Adipose tissue (tissue), 3 donors: ENCODE measurements at regions not wholly inside any gene's neighbourhood (a gene's known extent, or its start where the extent isn't known, plus 50 kb on each side); places are given as distances from the start of the nearest gene placed in this dataset.

ENCODE experiments used
- H3K27ac ChIP-seq: one replicate; pipeline ENCODE4 v1.5.1; 2013; ENCODE audit warnings: low read depth, low read length
- WGBS, 3 donors: extraction: QIAGEN DNeasy Blood & Tissue Kit; methylation state at CpG; one replicate each; pipeline ENCODE4 v1.1.7; 2013; 5-methylcytosine and 5-hydroxymethylcytosine counted together
- donor health status: healthy with polysubstance abuse.
- donor health status: Bipolar disorder and iron deficiency.
- donor health status: healthy.

- no peak overlapping the region for H3K27ac ChIP-seq
Measured at GRCh38 chr1:232409584-232409983, 220.3 kb downstream of the SIPA1L2 start.

DNA sequence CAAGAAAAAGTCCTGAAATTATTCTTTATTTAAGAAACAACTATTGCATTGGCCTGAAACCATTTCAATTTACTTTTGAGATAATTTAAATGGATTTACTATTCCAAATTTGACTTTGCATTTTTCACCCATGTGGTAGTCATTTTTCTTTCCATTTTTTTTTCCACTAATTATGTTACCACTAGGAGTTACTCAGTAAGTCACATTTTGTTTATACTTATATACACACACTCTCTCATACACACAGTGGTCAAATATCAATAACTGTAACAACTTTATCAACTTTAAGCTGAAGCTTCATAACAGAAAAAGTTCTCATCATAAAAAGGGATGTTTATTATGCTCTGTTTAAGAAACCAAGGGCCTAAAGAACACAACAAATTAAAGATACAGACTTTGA lies 222.8 kb downstream of the SIPA1L2 start:
- no peak overlapping the region for H3K27ac ChIP-seq

DNA sequence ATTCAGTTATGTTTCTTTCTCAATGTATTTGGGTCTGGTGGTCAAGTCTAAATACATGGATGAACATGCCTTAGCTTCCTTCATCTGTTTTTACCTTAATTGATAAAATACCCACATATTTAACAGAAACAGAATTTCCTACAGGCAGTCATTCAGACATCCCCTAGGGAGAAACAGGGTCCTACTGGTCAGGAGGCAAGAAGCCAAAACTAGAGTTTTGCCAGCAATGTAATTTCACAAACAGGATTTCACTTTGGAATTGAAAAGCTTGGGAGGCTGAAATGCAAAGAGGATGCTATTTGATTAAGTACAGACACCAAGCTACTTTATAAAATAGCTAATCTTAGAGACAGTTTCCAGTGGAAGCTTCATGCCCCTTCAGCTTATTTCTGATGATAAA lies 224.2 kb downstream of the SIPA1L2 start:
- H3K27ac ChIP-seq: no peak overlapping the region

DNA sequence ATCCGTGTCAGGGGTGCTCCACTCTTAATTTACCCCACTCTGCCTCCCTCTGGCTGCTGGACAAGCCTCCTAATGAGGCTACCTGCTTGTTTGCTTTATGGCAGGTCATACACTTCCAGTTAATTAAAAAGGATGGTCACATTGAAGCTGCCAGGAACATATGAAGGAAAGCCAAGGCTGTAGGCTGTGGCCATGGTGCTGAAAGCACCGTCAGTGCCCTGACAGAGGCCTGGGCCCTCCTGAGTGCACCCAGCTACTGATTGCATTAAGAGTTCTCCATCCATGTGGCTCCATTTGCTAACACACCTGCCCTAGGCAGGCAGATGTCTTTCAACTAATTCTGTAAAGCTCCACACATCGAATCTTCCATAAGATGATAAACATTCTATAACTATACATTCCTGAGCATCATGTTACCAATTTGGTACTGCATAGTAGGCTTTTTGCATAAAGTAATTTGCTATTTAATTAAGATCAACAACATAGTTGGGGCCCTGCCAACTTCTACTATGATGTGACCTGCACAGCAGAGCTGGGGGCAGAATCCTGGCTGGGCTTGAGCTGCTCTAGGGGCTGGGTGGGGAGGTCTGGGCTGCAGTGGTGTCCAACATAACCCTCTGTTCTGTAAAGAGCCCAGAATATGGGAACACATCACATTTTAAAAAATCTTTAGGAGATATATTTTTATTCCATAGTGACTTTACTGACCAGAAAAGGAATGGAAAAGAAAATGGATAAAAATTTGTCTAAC lies 224.8 kb downstream of the SIPA1L2 start:
- WGBS, 3 donors: 77 to 87% (median 83%) methylated on average over 3 of the region's 3 CpGs
- H3K27ac ChIP-seq: no peak overlapping the region

- H3K27ac ChIP-seq: no peak overlapping the region
- 93 to 95% (median 94%) methylated on average over 3 of the region's 3 CpGs for WGBS, 3 donors
Measured at GRCh38 chr1:232404227-232404626, 225.7 kb downstream of the SIPA1L2 start.

- 95 to 98% (median 97%) methylated on average over 9 of the region's 9 CpGs for WGBS, 3 donors
- H3K27ac ChIP-seq: no peak overlapping the region
Measured at GRCh38 chr1:232403017-232403714, 226.8 kb downstream of the SIPA1L2 start.

DNA sequence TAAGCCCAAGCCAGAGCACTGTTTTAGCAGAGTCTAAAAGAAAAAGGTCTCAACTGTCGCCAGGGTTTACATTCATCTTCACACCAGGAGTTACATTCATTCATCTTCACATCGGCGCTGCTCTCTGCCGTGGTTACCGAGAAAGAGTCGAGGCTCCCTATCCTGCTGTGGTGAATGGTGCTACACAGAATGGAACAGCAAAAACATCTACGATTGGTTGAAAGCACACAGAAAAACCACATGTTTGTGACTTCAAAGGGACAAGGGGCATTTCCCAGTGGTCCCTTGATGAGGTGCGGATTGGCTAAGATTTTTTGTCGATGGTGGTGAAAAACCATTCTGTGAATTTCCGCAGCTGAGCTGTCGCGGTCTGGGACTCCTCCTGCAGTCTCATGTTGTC lies 231.1 kb downstream of the SIPA1L2 start:
- 94 to 97% (median 95%) methylated on average over 12 of the region's 12 CpGs for WGBS, 3 donors
- H3K27ac ChIP-seq: no peak overlapping the region

DNA sequence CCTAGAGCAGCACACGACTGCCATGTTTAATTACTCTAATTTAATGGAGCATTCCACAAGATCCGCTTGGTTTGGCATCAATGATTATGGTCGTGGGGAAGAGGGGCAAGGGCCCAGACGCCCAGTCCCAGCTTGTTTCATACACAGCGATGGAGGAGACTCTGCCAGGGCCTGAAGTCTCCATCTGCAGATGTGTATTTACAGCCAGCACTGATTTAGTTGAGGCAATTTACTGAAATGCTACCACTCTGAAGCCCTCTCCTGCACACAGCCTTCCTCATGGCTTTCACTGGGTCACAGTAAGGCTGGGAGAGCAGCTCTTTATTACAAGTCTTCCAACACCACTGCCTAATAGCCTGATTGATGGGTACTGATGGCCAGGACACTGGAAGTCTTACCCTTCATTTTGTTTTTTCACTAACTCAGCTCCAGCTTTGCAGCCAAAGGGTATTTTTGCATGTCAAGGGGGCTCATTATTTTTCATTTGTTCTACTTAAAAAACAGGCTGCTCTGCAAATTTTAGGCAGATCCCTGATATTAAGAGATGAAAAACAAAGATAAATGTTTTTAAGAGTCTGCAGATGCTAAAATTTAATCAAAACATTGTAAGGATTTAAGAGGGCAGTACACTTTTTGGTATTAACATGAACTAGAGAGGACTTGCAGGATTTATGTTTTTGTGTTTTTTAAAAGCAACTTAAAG lies 236.3 kb downstream of the SIPA1L2 start:
- WGBS, 3 donors: 65 to 73% (median 73%) methylated on average over 5 of the region's 5 CpGs
- no peak overlapping the region for H3K27ac ChIP-seq

DNA sequence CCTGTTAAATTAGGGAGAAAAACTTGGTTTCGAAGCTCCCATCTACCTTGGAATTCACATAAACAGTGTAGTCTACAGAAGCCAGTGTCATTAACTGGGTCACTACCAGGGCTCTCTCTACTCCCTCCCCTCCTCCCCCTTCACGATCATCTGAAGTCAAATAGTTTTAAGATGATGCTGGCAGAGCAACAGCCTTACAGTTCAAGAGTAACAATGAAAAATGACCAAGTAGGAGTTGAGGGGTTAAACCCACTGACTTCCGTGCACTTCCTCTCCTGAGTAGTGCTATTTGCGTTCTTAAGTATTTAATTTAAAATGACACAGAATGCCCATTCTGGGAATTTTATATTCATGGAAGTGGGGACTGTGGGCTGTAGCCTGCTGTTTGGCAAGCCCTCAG lies 236.9 kb downstream of the SIPA1L2 start:
- WGBS, 3 donors: 44 to 59% (median 56%) methylated on average over 4 of the region's 4 CpGs
- H3K27ac ChIP-seq: no peak overlapping the region

DNA sequence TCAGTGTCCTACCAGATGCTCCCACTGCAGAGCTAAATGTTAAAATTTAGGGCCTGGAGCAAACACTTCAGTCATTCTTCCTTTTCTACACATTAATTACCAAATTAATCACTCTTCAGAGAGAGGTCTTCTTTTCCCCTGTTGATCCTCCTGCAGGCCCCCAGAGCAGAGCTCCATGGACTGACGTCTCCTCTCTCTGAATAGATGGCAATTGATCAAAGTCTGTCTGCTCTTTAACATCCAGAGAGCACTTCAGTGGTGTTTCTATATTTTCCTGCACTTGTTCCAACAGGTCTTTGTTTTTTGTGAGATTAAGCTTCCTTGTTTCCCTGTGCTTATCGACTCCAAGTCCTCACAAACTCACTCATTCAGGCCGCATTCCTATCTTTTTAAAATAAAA lies 239.3 kb downstream of the SIPA1L2 start:
- WGBS, 3 donors: 56 to 87% (median 81%) methylated on average over 3 of the region's 3 CpGs
- no peak overlapping the region for H3K27ac ChIP-seq

- no peak overlapping the region for H3K27ac ChIP-seq
- WGBS, 3 donors: 85 to 97% (median 96%) methylated on average over 4 of the region's 4 CpGs
Measured at GRCh38 chr1:232389744-232390143, 240.2 kb downstream of the SIPA1L2 start.

GRCh38 chr1:232388363-232388762 lies 241.6 kb downstream of the SIPA1L2 start:
- H3K27ac ChIP-seq: no peak overlapping the region
- 87 to 90% (median 90%) methylated on average over 3 of the region's 3 CpGs for WGBS, 3 donors

GRCh38 chr1:232386721-232387510 lies 243.0 kb downstream of the SIPA1L2 start:
- no peak overlapping the region for H3K27ac ChIP-seq
- WGBS, 3 donors: 89 to 93% (median 92%) methylated on average over 9 of the region's 9 CpGs

GRCh38 chr1:232386294-232386693 lies 243.6 kb downstream of the SIPA1L2 start:
- H3K27ac ChIP-seq: no peak overlapping the region
- WGBS, 3 donors: 82 to 87% (median 87%) methylated on average over 9 of the region's 9 CpGs

GRCh38 chr1:232385221-232385620 lies 244.7 kb downstream of the SIPA1L2 start:
- WGBS, 3 donors: 79 to 86% (median 83%) methylated on average over 10 of the region's 10 CpGs
- H3K27ac ChIP-seq: no peak overlapping the region

DNA sequence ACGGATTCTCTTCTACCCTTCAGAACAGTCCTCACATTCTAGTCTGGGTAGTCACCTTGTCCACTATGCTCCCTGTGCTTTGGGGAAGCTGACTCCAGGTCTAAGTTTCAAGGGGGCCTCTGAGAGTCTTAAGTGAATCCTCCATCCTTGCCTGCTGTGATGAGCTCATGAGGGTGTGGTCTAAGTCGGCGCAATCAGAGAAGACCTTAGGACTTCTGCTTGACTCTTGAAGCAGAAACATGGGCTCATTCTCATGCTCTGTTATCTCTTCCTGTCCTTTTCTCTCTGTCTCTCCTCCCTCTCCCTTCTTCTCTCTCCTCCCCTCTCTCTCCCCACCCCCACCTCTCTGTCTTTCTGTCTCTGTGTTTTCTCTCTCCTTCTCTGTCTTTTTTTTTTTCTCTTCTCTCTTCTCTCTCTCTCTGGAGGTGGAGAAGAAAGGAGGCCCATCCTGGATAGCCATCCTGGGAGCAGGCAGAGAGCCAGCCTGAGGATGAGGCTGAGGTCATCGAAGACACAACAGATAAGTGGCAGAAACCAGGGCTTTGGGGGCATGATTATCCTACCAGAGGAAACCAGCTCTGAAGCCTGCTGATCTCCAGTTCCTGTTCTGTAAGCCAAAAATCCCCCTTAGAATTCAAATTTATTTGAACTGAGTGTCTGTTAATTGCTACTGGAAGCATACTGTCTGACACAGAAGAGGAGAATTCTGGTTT lies 245.6 kb downstream of the SIPA1L2 start:
- no peak overlapping the region for H3K27ac ChIP-seq
- 83 to 89% (median 89%) methylated on average over 4 of the region's 4 CpGs for WGBS, 3 donors

- WGBS, 3 donors: 86 to 88% (median 86%) methylated on average over 13 of the region's 13 CpGs
- H3K27ac ChIP-seq: no peak overlapping the region
Measured at GRCh38 chr1:232383455-232384123, 246.3 kb downstream of the SIPA1L2 start.

GRCh38 chr1:232382671-232383070 lies 247.3 kb downstream of the SIPA1L2 start:
- no peak overlapping the region for H3K27ac ChIP-seq
- WGBS, 3 donors: 66 to 79% (median 70%) methylated on average over 4 of the region's 4 CpGs
